ENCODE measurements at regions not wholly inside any gene's neighbourhood (a gene's known extent, or its start where the extent isn't known, plus 50 kb on each side); places are given as distances from the start of the nearest gene placed in this dataset.

- TF ChIP-seq CTCF (IDR thresholded peaks at IDR 0.05; ENCODE audit: borderline replicate concordance): no peak
- Histone ChIP-seq H3K36me3 (no peaks in the 10 kb centered on the region), H3K4me3 (no peak overlapping the region), H3K27me3 (ENCODE audit: low read depth) (peaks cover 8% of the 10 kb centered on the region), H3K27ac (replicated peaks) (no peak overlapping the region), H3K9me3 (replicated peaks) (no peaks in the 10 kb centered on the region), H3K4me1 (peaks cover 3% of the 10 kb centered on the region)
- intact Hi-C loops (cut with micrococcal nuclease): no loop called here
- DNase-seq: no peak
Observed at GRCh38 chr1:230573658-230574057, 68.6 kb upstream of the COG2 start.

GRCh38 chr1:230572121-230573105 is 69.9 kb upstream of the COG2 start:
- Histone ChIP-seq H3K27me3 (ENCODE audit: low read depth) (no peaks in the 10 kb centered on the region), H3K9me3 (replicated peaks) (no peaks in the 10 kb centered on the region), H3K4me3 (no peak overlapping the region), H3K36me3 (no peaks in the 10 kb centered on the region), H3K4me1 (peaks cover 10% of the 10 kb centered on the region), H3K27ac (replicated peaks) (no peak overlapping the region)
- TF ChIP-seq CTCF (IDR thresholded peaks at IDR 0.05; ENCODE audit: borderline replicate concordance): no peak
- DNase-seq: no peak
- intact Hi-C loops (cut with micrococcal nuclease): no loop called here

- Histone ChIP-seq H3K9me3 (replicated peaks) (no peaks in the 10 kb centered on the region), H3K4me1 (peaks cover 21% of the 10 kb centered on the region), H3K4me3 (no peak overlapping the region), H3K27me3 (ENCODE audit: low read depth) (no peaks in the 10 kb centered on the region), H3K27ac (replicated peaks) (no peak overlapping the region), H3K36me3 (no peaks in the 10 kb centered on the region)
- no peak for DNase-seq
- intact Hi-C loops (cut with micrococcal nuclease): no loop called here
- TF ChIP-seq CTCF (IDR thresholded peaks at IDR 0.05; ENCODE audit: borderline replicate concordance): no peak
Observed at GRCh38 chr1:230570724-230571360, 71.4 kb upstream of the COG2 start.

GRCh38 chr1:230569201-230569600 is 73.1 kb upstream of the COG2 start:
- no peaks in the 10 kb centered on the region for H3K27me3 ChIP-seq (ENCODE audit: low read depth)
- no peaks in the 10 kb centered on the region for H3K36me3 ChIP-seq
- H3K4me3 ChIP-seq: no peak overlapping the region
- intact Hi-C loops (cut with micrococcal nuclease): no loop called here
- no peaks in the 10 kb centered on the region for H3K9me3 ChIP-seq (replicated peaks)
- peaks cover 21% of the 10 kb centered on the region for H3K4me1 ChIP-seq
- no peak for DNase-seq
- TF ChIP-seq CTCF (IDR thresholded peaks at IDR 0.05; ENCODE audit: borderline replicate concordance): no peak
- H3K27ac ChIP-seq (replicated peaks): no peak overlapping the region

GRCh38 chr1:230568676-230569075 is 73.6 kb upstream of the COG2 start:
- H3K9me3 ChIP-seq (replicated peaks): no peaks in the 10 kb centered on the region
- intact Hi-C loops (cut with micrococcal nuclease): no loop called here
- H3K4me1 ChIP-seq: peaks cover 21% of the 10 kb centered on the region
- no peak overlapping the region for H3K4me3 ChIP-seq
- no peak overlapping the region for H3K27ac ChIP-seq (replicated peaks)
- H3K27me3 ChIP-seq (ENCODE audit: low read depth): no peaks in the 10 kb centered on the region
- no peak for TF ChIP-seq CTCF (IDR thresholded peaks at IDR 0.05; ENCODE audit: borderline replicate concordance)
- no peaks in the 10 kb centered on the region for H3K36me3 ChIP-seq
- no peak for DNase-seq
